ENCODE measurements at regions not wholly inside any gene's neighbourhood (a gene's known extent, or its start where the extent isn't known, plus 50 kb on each side); places are given as distances from the start of the nearest gene placed in this dataset.

- ChIA-PET CTCF (no interaction called here), POLR2A (no interaction called here)
- DNase-seq (ENCODE audit: extremely low spot score): no peak
- TF ChIP-seq SP1 (IDR thresholded peaks at IDR 0.05): no peak
- no peak for TF ChIP-seq LEF1 (IDR thresholded peaks at IDR 0.05; ENCODE audit: borderline replicate concordance)
- no peak for TF ChIP-seq FOXK2 (IDR thresholded peaks at IDR 0.05)
- no peak for TF ChIP-seq BHLHE40 (IDR thresholded peaks at IDR 0.05; ENCODE audit: borderline replicate concordance)
- TF ChIP-seq ZNF384 (IDR thresholded peaks at IDR 0.05): no peak
- no peak for TF ChIP-seq L3MBTL2 (conservative IDR thresholded peaks at IDR 0.05)
- TF ChIP-seq ARNT (IDR thresholded peaks at IDR 0.05): no peak
- TF ChIP-seq FOXM1 (IDR thresholded peaks at IDR 0.05; ENCODE audit: borderline replicate concordance): no peak
- no peak for TF ChIP-seq ELF4 (IDR thresholded peaks at IDR 0.05)
- TF ChIP-seq SUZ12 (IDR thresholded peaks at IDR 0.05): no peak
- no peak for TF ChIP-seq FOXA1 (IDR thresholded peaks at IDR 0.05)
- no peak for TF ChIP-seq CTBP1 (IDR thresholded peaks at IDR 0.05; ENCODE audit: borderline replicate concordance)
- no peak for TF ChIP-seq PKNOX1 (IDR thresholded peaks at IDR 0.05)
- no peak for TF ChIP-seq NFRKB (IDR thresholded peaks at IDR 0.05)
- no peak for TF ChIP-seq HDGF (IDR thresholded peaks at IDR 0.05; ENCODE audit: borderline replicate concordance)
- no peak for TF ChIP-seq TARDBP (IDR thresholded peaks at IDR 0.05)
These were observed 67.9 kb upstream of the ANKRD1 start for GRCh38 chr10:90988802-90989201.

DNA sequence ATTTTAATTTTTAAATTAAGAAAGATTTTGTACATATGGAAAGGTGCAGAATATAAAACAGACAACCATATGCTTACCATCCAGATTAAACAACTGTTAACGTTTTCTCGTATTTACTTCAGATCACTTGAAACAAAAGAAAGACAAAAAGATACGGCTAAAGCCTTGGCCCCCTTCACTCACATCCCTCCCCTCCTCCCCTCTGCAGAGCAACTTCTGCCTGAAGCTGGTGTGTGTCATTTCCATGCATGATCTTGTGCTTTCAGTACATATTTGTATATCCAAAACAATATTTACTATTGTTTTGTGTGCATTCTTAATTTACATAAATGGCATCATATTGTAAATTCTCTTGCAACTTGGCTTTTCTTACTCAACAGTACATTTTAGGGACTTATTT lies 68.5 kb upstream of the ANKRD1 start:
- TF ChIP-seq SP1 (IDR thresholded peaks at IDR 0.05) (no peak), TARDBP (IDR thresholded peaks at IDR 0.05) (no peak), CTBP1 (IDR thresholded peaks at IDR 0.05; ENCODE audit: borderline replicate concordance) (no peak), FOXK2 (IDR thresholded peaks at IDR 0.05) (no peak), PKNOX1 (IDR thresholded peaks at IDR 0.05) (no peak), ARNT (IDR thresholded peaks at IDR 0.05) (no peak), FOXM1 (IDR thresholded peaks at IDR 0.05; ENCODE audit: borderline replicate concordance) (no peak), FOXA1 (IDR thresholded peaks at IDR 0.05) (no peak), HDGF (IDR thresholded peaks at IDR 0.05; ENCODE audit: borderline replicate concordance) (no peak), SUZ12 (IDR thresholded peaks at IDR 0.05) (no peak), L3MBTL2 (conservative IDR thresholded peaks at IDR 0.05) (no peak), ZNF384 (IDR thresholded peaks at IDR 0.05) (no peak), LEF1 (IDR thresholded peaks at IDR 0.05; ENCODE audit: borderline replicate concordance) (no peak), ELF4 (IDR thresholded peaks at IDR 0.05) (no peak), NFRKB (IDR thresholded peaks at IDR 0.05) (no peak)
- ChIA-PET POLR2A (no interaction called here), CTCF (no interaction called here)
- no peak for DNase-seq (ENCODE audit: extremely low spot score)

GRCh38 chr10:90992462-90992861 lies 71.6 kb upstream of the ANKRD1 start:
- TF ChIP-seq ARNT (IDR thresholded peaks at IDR 0.05): no peak
- TF ChIP-seq ELF4 (IDR thresholded peaks at IDR 0.05): no peak
- TF ChIP-seq TARDBP (IDR thresholded peaks at IDR 0.05): no peak
- TF ChIP-seq HDGF (IDR thresholded peaks at IDR 0.05; ENCODE audit: borderline replicate concordance): no peak
- no peak for TF ChIP-seq SUZ12 (IDR thresholded peaks at IDR 0.05)
- TF ChIP-seq CTBP1 (IDR thresholded peaks at IDR 0.05; ENCODE audit: borderline replicate concordance): no peak
- no peak for TF ChIP-seq PKNOX1 (IDR thresholded peaks at IDR 0.05)
- no peak for TF ChIP-seq L3MBTL2 (conservative IDR thresholded peaks at IDR 0.05)
- ChIA-PET CTCF (no interaction called here), POLR2A (no interaction called here)
- no peak for DNase-seq (ENCODE audit: extremely low spot score)

GRCh38 chr10:90993340-90993739 lies 72.5 kb upstream of the ANKRD1 start:
- DNase-seq (ENCODE audit: extremely low spot score): no peak
- POLR2A ChIA-PET: no interaction called here
- CTCF ChIA-PET: no interaction called here
- no peak for TF ChIP-seq SUZ12 (IDR thresholded peaks at IDR 0.05)
- TF ChIP-seq FOXM1 (IDR thresholded peaks at IDR 0.05; ENCODE audit: borderline replicate concordance): no peak
- no peak for TF ChIP-seq HDGF (IDR thresholded peaks at IDR 0.05; ENCODE audit: borderline replicate concordance)
- no peak for TF ChIP-seq LEF1 (IDR thresholded peaks at IDR 0.05; ENCODE audit: borderline replicate concordance)
- no peak for TF ChIP-seq NFRKB (IDR thresholded peaks at IDR 0.05)
- no peak for TF ChIP-seq ELF4 (IDR thresholded peaks at IDR 0.05)
- TF ChIP-seq CTBP1 (IDR thresholded peaks at IDR 0.05; ENCODE audit: borderline replicate concordance): no peak
- no peak for TF ChIP-seq FOXK2 (IDR thresholded peaks at IDR 0.05)
- no peak for TF ChIP-seq FOXA1 (IDR thresholded peaks at IDR 0.05)
- TF ChIP-seq BHLHE40 (IDR thresholded peaks at IDR 0.05; ENCODE audit: borderline replicate concordance): no peak
- TF ChIP-seq L3MBTL2 (conservative IDR thresholded peaks at IDR 0.05): no peak
- TF ChIP-seq ARNT (IDR thresholded peaks at IDR 0.05): no peak
- no peak for TF ChIP-seq ZNF384 (IDR thresholded peaks at IDR 0.05)
- no peak for TF ChIP-seq SP1 (IDR thresholded peaks at IDR 0.05)

DNA sequence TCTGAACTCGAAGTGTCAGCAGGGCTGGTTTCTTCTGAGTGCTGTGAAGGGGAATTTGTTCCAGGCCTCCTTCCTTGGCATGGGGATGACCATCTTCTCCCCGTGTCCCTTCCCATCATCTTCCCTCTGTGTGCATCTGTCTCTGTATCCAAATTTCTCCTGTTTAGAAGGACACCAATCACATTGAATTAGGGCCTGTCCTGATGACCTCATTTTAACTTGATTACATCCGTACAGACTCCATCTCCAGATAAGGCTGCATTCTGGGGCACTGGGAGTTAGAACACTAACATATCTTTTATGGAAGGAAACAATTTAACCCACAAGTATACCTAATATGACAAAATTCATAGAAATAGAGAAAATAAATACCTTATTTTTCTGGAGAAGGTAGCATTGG lies 76.8 kb upstream of the ANKRD1 start:
- CTCF ChIA-PET: no interaction called here
- TF ChIP-seq FOXM1 (IDR thresholded peaks at IDR 0.05; ENCODE audit: borderline replicate concordance) (no peak), ARNT (IDR thresholded peaks at IDR 0.05) (no peak)
- POLR2A ChIA-PET: no interaction called here
- no peak for DNase-seq (ENCODE audit: extremely low spot score)

DNA sequence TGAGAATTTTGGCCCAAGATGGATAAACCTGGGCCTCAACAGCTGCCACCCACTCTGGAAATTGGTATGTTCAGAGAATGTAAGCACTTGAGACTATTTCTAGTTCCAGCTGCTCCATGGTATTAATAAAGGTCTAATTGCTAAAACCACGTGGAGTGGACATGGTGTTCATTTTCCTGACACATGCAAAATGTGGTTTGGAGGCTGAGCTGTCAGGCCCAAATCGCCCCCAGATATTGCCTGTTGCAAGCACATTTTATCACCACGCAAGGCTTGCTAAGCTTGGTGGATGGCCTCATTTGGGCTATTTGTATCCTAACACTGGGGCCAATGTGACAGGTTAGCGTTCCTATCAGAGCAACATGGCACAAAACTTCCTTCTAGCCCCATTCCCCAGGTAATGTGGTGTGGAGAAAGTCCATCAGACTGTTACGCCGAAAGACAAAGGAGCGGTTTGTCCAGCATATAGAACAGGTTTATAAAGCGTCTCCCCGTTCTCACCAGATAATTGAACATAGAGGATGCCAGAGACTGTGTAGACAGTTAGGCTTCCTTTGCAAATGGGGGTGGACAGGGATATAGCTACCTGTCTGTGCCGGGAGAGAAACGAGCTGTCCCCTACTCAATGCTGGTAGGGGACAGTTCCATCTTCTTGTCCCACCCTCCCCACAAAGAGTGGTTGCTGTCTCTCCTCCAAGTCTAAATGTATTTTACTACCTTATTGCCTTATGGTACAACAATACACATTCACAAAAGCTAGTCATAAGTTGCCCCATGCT lies 78.0 kb upstream of the ANKRD1 start:
- ChIA-PET POLR2A (no interaction called here), CTCF (no interaction called here)
- DNase-seq (ENCODE audit: extremely low spot score): no peak
- TF ChIP-seq FOXM1 (IDR thresholded peaks at IDR 0.05; ENCODE audit: borderline replicate concordance) (no peak), SUZ12 (IDR thresholded peaks at IDR 0.05) (no peak), FOXA1 (IDR thresholded peaks at IDR 0.05) (no peak), ARNT (IDR thresholded peaks at IDR 0.05) (no peak), CTBP1 (IDR thresholded peaks at IDR 0.05; ENCODE audit: borderline replicate concordance) (no peak)
